H1 (cell line): ENCODE measurements at regions not wholly inside any gene's neighbourhood (a gene's known extent, or its start where the extent isn't known, plus 50 kb on each side); places are given as distances from the start of the nearest gene placed in this dataset.

Source experiments
- CTCF ChIA-PET: fragments of 300-600 bp; sonication (Branson Sonifier 250); formaldehyde crosslinking; loops from one replicate; lab custom pipeline; 2021; ENCODE audit not compliant: partially characterized antibody; lab: Charles Lee
- POLR2A ChIA-PET: fragments of 300-600 bp; sonication (Branson Sonifier 250); formaldehyde crosslinking; loops from one replicate; lab custom pipeline; 2021; ENCODE audit warnings: inconsistent platforms; ENCODE audit not compliant: partially characterized antibody; lab: Charles Lee
- DNase-seq, 2 experiments: peaks; one replicate each; pipeline versions ENCODE4 v3.0.0 to v3.0.0-alpha.2; 2010 to 2022; ENCODE audit warnings: low spot score in 2 of 2, low read depth in 1 of 2, mixed read lengths in 1 of 2
- FAIRE-seq: peaks from 2 replicates; lab custom pipeline; 2011; peaks lifted over from hg19 to GRCh38; lab: Jason Lieb, UNC
- H2AFZ ChIP-seq: 2 replicates; pipeline ENCODE4 v1.8.1; 2012; ENCODE audit warnings: low read length, inconsistent platforms
- H2AK5ac ChIP-seq: 2 replicates; pipeline ENCODE4 v1.6.1; 2013; ENCODE audit warnings: low read depth, low read length
- H2BK120ac ChIP-seq: replicated peaks from 2 replicates; pipeline ENCODE3; 2013; ENCODE audit warnings: low read depth, low read length, inconsistent platforms
- H2BK12ac ChIP-seq: 2 replicates; pipeline ENCODE4 v1.6.1; 2013; ENCODE audit warnings: low read depth, low read length
- H2BK15ac ChIP-seq: 2 replicates; pipeline ENCODE4 v1.6.1; 2013; ENCODE audit warnings: low read length
- H2BK20ac ChIP-seq: 2 replicates; pipeline ENCODE4 v1.6.1; 2013; ENCODE audit warnings: low read length
- H2BK5ac ChIP-seq: 2 replicates; pipeline ENCODE4 v1.6.1; 2013; ENCODE audit warnings: low read depth, low read length
- H3K14ac ChIP-seq: 2 replicates; pipeline ENCODE4 v1.6.1; 2013; ENCODE audit warnings: inconsistent platforms; ENCODE audit not compliant: insufficient read length
- H3K18ac ChIP-seq: 2 replicates; pipeline ENCODE4 v1.6.1; 2013; ENCODE audit warnings: low read length; ENCODE audit errors: extremely low read depth
- H3K23ac ChIP-seq: 2 replicates; pipeline ENCODE4 v1.6.1; 2013; ENCODE audit warnings: inconsistent platforms; ENCODE audit not compliant: insufficient read length
- H3K23me2 ChIP-seq: 2 replicates; pipeline ENCODE4 v1.6.1; 2013; ENCODE audit warnings: low read depth, low read length
- H3K27ac ChIP-seq: 2 replicates; pipeline ENCODE4 v1.6.1; 2011; ENCODE audit warnings: low read depth, low read length, inconsistent platforms
- H3K27me3 ChIP-seq, 4 experiments: replicated peaks in 1 of 4; 1 replicate in 1 of 4; 2 replicates in 3 of 4; pipeline versions ENCODE4 v1.6.1 to v1.8.1; 2011 to 2013; ENCODE audit warnings: low read length in 3 of 4, mild to moderate bottlenecking in 3 of 4, inconsistent platforms in 2 of 4, mixed read lengths in 2 of 4, moderate library complexity in 1 of 4; ENCODE audit not compliant: control insufficient read depth in 3 of 4, insufficient read depth in 3 of 4; ENCODE audit errors: extremely low read depth in 1 of 4
- H3K36me3 ChIP-seq, 4 experiments: 2 replicates each; pipeline versions ENCODE4 v1.6.1 to v1.8.1; 2011 to 2013; ENCODE audit warnings: mild to moderate bottlenecking in 4 of 4, low read length in 3 of 4, moderate library complexity in 2 of 4, control low read depth in 1 of 4, inconsistent platforms in 1 of 4; ENCODE audit not compliant: insufficient read depth in 4 of 4, control insufficient read depth in 2 of 4
- H3K4ac ChIP-seq: replicated peaks from 2 replicates; pipeline ENCODE3; 2013; ENCODE audit warnings: low read length, low read depth, mixed read lengths, inconsistent platforms; ENCODE audit not compliant: insufficient read length
- H3K4me1 ChIP-seq, 4 experiments: replicated peaks in 1 of 4; 1 replicate in 1 of 4; 2 replicates in 3 of 4; pipeline versions ENCODE4 v1.6.1 to v1.8.1; 2011 to 2013; ENCODE audit warnings: low read length in 3 of 4, inconsistent platforms in 2 of 4, mixed read lengths in 1 of 4; ENCODE audit not compliant: insufficient read depth in 4 of 4, control insufficient read depth in 3 of 4
- H3K4me2 ChIP-seq, 2 experiments: 2 replicates each; pipeline versions ENCODE4 v1.6.1 to v1.8.1; 2011 to 2013; ENCODE audit warnings: low read depth in 2 of 2, low read length in 2 of 2, control low read depth in 1 of 2, inconsistent platforms in 1 of 2, mild to moderate bottlenecking in 1 of 2; ENCODE audit not compliant: insufficient read depth in 1 of 2
- H3K4me3 ChIP-seq, 4 experiments: fragments of 200-600, 300-600 bp in 1 of 4; sonication (generic), shearing (Covaris generic), sonication (Bioruptor Twin) in 1 of 4; 2 replicates each; pipeline versions ENCODE4 v1.5.1 to v1.8.1; 2011 to 2016; ENCODE audit warnings: low read length in 4 of 4, low read depth in 3 of 4, control low read depth in 2 of 4, inconsistent platforms in 2 of 4, mild to moderate bottlenecking in 2 of 4, mixed read lengths in 1 of 4, moderate library complexity in 1 of 4; ENCODE audit not compliant: insufficient read depth in 2 of 4; ENCODE audit errors: extremely low read depth in 1 of 4
- H3K56ac ChIP-seq: replicated peaks from 2 replicates; pipeline ENCODE3; 2013; ENCODE audit warnings: low read depth, mild to moderate bottlenecking, mixed read lengths, low read length, inconsistent platforms; ENCODE audit not compliant: insufficient read length
- H3K79me1 ChIP-seq: 2 replicates; pipeline ENCODE4 v1.6.1; 2013; ENCODE audit warnings: low read depth, low read length, control low read depth
- H3K79me2 ChIP-seq, 2 experiments: 2 replicates each; pipeline versions ENCODE4 v1.6.1 to v1.8.1; 2012 to 2013; ENCODE audit warnings: low read length in 2 of 2, mild to moderate bottlenecking in 2 of 2, inconsistent platforms in 1 of 2; ENCODE audit not compliant: insufficient read depth in 2 of 2, control insufficient read depth in 1 of 2
- H3K9ac ChIP-seq, 4 experiments: replicated peaks in 1 of 4; 1 replicate in 1 of 4; 2 replicates in 3 of 4; pipeline versions ENCODE4 v1.6.1 to v1.8.1; 2011 to 2013; ENCODE audit warnings: low read depth in 3 of 4, low read length in 3 of 4, control low read depth in 2 of 4, mild to moderate bottlenecking in 2 of 4, moderate library complexity in 2 of 4, inconsistent platforms in 1 of 4; ENCODE audit errors: extremely low read depth in 1 of 4
- H3K9me3 ChIP-seq, 2 experiments: 2 replicates each; pipeline versions ENCODE4 v1.6.1 to v1.8.1; 2012 to 2013; ENCODE audit warnings: mild to moderate bottlenecking in 2 of 2, moderate library complexity in 2 of 2, control low read depth in 1 of 2, inconsistent platforms in 1 of 2, low read depth in 1 of 2, low read length in 1 of 2, mixed read lengths in 1 of 2; ENCODE audit not compliant: insufficient read depth in 2 of 2
- H4K20me1 ChIP-seq, 2 experiments: replicated peaks in 1 of 2; 2 replicates each; pipeline versions ENCODE3 to v1.8.1; 2011 to 2013; ENCODE audit warnings: inconsistent platforms in 2 of 2, low read length in 2 of 2, mild to moderate bottlenecking in 1 of 2; ENCODE audit not compliant: insufficient read depth in 2 of 2, control insufficient read depth in 1 of 2
- H4K5ac ChIP-seq: 2 replicates; pipeline ENCODE4 v1.6.1; 2013; ENCODE audit warnings: low read length, low read depth, mixed read lengths, inconsistent platforms; ENCODE audit not compliant: insufficient read length
- H4K8ac ChIP-seq: 2 replicates; pipeline ENCODE4 v1.8.0; 2013; ENCODE audit warnings: mild to moderate bottlenecking, moderate library complexity, low read length, inconsistent platforms; ENCODE audit not compliant: insufficient read depth; ENCODE audit errors: extremely low read depth
- H4K91ac ChIP-seq: replicated peaks from 2 replicates; pipeline ENCODE3; 2013; ENCODE audit warnings: low read length, mixed read lengths, inconsistent platforms; ENCODE audit not compliant: insufficient read length
- CTBP2 ChIP-seq: IDR thresholded peaks from 2 replicates; pipeline ENCODE4 v1.7.0; 2011; ENCODE audit warnings: borderline replicate concordance, mild to moderate bottlenecking, moderate library complexity, mixed read lengths, low read length; ENCODE audit not compliant: insufficient read depth, insufficient read length
- EGR1 ChIP-seq: IDR thresholded peaks from 2 replicates; pipeline ENCODE4 v1.6.1; 2011; ENCODE audit warnings: low read depth, low read length, borderline replicate concordance
- KDM4A ChIP-seq: IDR thresholded peaks from one replicate; pipeline ENCODE4 v1.7.1; 2012; ENCODE audit warnings: low read depth, mild to moderate bottlenecking, moderate library complexity, low read length, inconsistent platforms; ENCODE audit not compliant: severe bottlenecking
- TEAD4 ChIP-seq: IDR thresholded peaks from 2 replicates; pipeline ENCODE4 v1.6.1; 2012; ENCODE audit warnings: low read depth, low read length, inconsistent platforms, mixed read lengths
- WGBS, 2 experiments: shearing (Covaris generic) in 1 of 2; methylation state at CpG; one replicate each; pipeline versions ENCODE4 v1.1.6 to v1.1.7; 2013 to 2015; ENCODE audit warnings: low lambda C conversion rate in 2 of 2, mixed read lengths in 2 of 2, inconsistent platforms in 1 of 2, low coverage in 1 of 2, missing lambda C conversion rate in 1 of 2; ENCODE audit not compliant: insufficient replicate concordance in 2 of 2, insufficient coverage in 1 of 2, insufficient read length in 1 of 2; ENCODE audit errors: extremely low coverage in 1 of 2, missing lambda C conversion rate in 1 of 2; 5-methylcytosine and 5-hydroxymethylcytosine counted together

GRCh38 chr15:61528581-61528910 is 299.4 kb upstream of the RORA start:
- Histone ChIP-seq H3K27ac (no peak overlapping the region), H3K27me3 (no peaks in the 10 kb centered on the region), H3K36me3 (no peaks in the 10 kb centered on the region; a peak in 1 of 8 replicates), H2BK5ac (no peak overlapping the region), H3K18ac (no peak overlapping the region), H3K23ac (no peak overlapping the region), H2BK120ac (no peak overlapping the region), H2AFZ (peak overlapping the region; percentile 97), H4K5ac (no peak overlapping the region), H2BK12ac (no peak overlapping the region), H3K4me2 (peak overlapping the region; percentile 50 to 52; a peak in 3 of 4 replicates), H3K4me3 (no peak overlapping the region), H3K56ac (no peak overlapping the region), H2AK5ac (no peak overlapping the region), H3K4me1 (peaks cover 6 to 9% (median 6%) of the 10 kb centered on the region in 4 experiments; a peak in 6 of 7 replicates), H3K4ac (no peak overlapping the region), H2BK15ac (no peak overlapping the region), H4K20me1 (no peaks in the 10 kb centered on the region), H4K8ac (no peak overlapping the region), H3K79me2 (no peaks in the 10 kb centered on the region), H3K79me1 (no peaks in the 10 kb centered on the region), H3K9ac (no peak overlapping the region), H3K14ac (no peak overlapping the region), H4K91ac (no peak overlapping the region), H3K23me2 (no peaks in the 10 kb centered on the region; the same call in 1 of the 2 replicates), H2BK20ac (no peak overlapping the region), H3K9me3 (no peaks in the 10 kb centered on the region)
- WGBS, 2 experiments = 32% methylated on average over 2 of the region's 2 CpGs; no CpG with 5 or more reads in 1 of the 2 experiments
- DNase-seq = no peak
- ChIA-PET POLR2A (no interaction called here), CTCF (interaction anchor here (0.8 kb wide), 1 partner anchor 8 kb away, joined by 3 read pairs; no protein-coding TSS in a partner anchor)
- TF ChIP-seq EGR1 = 0 out of 2 replicates have a peak, but pooled peaks have one; percentile 24
- no peak for TF ChIP-seq CTBP2
- TF ChIP-seq TEAD4 = no peak
- no peak for TF ChIP-seq KDM4A
- FAIRE-seq = no peak
